ENCODE measurements at regions not wholly inside any gene's neighbourhood (a gene's known extent, or its start where the extent isn't known, plus 50 kb on each side); places are given as distances from the start of the nearest gene placed in this dataset.

DNA sequence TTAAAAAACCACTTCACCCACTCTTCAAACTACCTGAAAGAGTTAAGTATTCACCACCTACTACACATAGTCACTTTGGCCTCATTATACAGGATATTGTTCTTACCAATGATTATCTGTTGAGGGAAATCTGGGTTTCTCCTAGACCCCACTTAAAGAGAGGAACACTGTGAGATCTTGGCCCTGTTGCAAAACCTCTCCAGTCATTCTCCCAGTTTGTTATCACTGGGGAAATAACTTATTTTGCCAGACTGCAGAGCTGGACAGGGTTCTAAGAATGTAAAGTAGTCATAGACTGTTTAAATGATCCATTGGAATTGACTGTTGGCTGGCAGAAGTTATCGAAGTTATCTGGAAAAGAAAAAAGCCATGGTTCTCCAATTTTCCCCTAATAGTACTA lies 143.8 kb downstream of the HGF start:
- 70 to 75% methylated on average over 1 of the region's 1 CpG for WGBS, 2 donors
- Histone ChIP-seq H3K27me3 (no peaks in the 10 kb centered on the region), H3K36me3 (no peaks in the 10 kb centered on the region), H3K4me1 (no peaks in the 10 kb centered on the region), H3K9me3 (no peaks in the 10 kb centered on the region), H3K4me3 (no peak overlapping the region), H3K27ac (no peak overlapping the region)
- intact Hi-C loops (cut with DNase I): no loop called here
- DNase-seq: no peak
- TF ChIP-seq, protein P1, sequence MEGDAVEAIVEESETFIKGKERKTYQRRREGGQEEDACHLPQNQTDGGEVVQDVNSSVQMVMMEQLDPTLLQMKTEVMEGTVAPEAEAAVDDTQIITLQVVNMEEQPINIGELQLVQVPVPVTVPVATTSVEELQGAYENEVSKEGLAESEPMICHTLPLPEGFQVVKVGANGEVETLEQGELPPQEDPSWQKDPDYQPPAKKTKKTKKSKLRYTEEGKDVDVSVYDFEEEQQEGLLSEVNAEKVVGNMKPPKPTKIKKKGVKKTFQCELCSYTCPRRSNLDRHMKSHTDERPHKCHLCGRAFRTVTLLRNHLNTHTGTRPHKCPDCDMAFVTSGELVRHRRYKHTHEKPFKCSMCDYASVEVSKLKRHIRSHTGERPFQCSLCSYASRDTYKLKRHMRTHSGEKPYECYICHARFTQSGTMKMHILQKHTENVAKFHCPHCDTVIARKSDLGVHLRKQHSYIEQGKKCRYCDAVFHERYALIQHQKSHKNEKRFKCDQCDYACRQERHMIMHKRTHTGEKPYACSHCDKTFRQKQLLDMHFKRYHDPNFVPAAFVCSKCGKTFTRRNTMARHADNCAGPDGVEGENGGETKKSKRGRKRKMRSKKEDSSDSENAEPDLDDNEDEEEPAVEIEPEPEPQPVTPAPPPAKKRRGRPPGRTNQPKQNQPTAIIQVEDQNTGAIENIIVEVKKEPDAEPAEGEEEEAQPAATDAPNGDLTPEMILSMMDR (IDR thresholded peaks at IDR 0.05): no peak
- TF ChIP-seq POLR2A (IDR thresholded peaks at IDR 0.05): no peak
- TF ChIP-seq EP300 (IDR thresholded peaks at IDR 0.05): no peak
- TF ChIP-seq POLR2AphosphoS5 (IDR thresholded peaks at IDR 0.05): no peak

DNA sequence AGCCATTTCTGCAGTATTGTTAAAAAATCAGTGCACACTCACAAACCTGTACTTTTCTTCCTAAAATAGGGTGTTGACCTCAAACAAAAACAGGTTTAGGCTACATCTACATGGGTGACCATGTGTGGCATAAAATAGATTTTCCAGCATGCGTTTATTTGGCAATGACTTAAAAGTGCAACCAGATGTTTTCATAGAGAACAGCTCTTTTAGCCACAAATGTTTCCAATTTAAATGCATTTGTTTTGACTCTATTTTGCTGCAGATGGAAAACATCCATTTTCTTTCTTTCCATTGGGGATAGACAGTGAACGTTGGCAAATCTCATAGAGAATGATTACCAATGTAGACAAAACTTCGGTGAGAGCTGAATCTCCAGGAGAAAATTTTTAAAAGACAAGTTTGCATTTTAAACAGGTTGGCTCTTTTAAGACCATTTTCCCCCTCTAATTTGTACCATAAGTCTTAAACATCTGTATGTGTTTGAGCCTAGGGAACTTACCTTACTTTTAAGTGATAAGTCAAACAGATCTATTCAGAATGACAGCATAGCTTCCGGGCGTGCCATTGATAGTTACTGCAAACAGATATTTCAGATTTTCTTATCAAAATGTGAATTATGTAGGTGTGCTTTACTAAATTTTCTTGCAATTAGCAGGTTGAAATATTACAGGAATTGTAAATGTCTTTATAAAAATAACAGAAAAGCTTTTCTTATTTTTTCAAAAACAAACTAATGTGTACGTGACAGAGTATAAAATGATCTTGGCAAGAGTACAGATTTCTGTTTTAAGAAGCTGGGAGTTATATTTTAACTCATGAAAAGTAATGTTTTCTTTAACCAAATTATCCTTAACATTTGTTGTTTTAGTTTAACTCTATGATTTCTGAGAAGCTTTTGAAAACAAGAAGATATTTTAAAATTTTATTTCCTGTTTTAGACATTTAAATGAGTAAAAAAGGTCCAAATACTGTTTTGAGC lies 144.9 kb downstream of the HGF start:
- H3K27ac ChIP-seq: no peak overlapping the region
- H3K27me3 ChIP-seq: no peaks in the 10 kb centered on the region
- H3K4me3 ChIP-seq: no peak overlapping the region
- no peaks in the 10 kb centered on the region for H3K4me1 ChIP-seq
- intact Hi-C loops (cut with DNase I): no loop called here
- no peak for DNase-seq
- no peaks in the 10 kb centered on the region for H3K36me3 ChIP-seq
- no peak for TF ChIP-seq POLR2AphosphoS5 (IDR thresholded peaks at IDR 0.05)
- TF ChIP-seq EP300 (IDR thresholded peaks at IDR 0.05): no peak
- TF ChIP-seq, protein P1 (IDR thresholded peaks at IDR 0.05): no peak
- no peak for TF ChIP-seq POLR2A (IDR thresholded peaks at IDR 0.05)
- no peaks in the 10 kb centered on the region for H3K9me3 ChIP-seq
- 42 to 73% methylated on average over 6 of the region's 6 CpGs for WGBS, 2 donors

DNA sequence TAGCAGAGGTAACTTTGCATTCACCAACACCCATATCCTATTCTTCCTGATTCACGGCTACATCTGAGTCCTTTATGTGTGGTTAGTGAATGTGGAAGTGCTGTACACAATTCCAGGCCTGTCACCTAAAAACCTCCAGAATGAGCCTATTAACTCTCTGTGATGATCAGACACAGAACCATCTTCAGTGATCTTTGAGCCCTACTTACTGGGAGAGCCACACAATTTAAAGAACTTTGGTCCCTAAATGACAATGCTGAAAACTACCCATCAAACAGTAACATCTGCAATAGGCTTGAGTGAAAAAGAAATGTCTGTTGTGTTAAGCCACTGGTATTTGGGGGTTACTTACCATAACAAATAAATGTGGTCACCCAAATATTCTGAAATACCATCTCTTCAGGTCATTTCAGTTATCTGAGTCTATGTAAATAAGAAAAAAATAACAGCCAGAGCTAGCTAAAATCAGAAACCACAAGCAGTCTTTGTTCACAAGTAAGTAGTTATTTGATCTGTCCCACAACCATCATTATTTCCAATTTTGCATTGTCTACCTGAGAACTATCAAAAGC lies 145.7 kb downstream of the HGF start:
- Histone ChIP-seq H3K4me3 (no peak overlapping the region), H3K4me1 (no peaks in the 10 kb centered on the region), H3K36me3 (no peaks in the 10 kb centered on the region), H3K27me3 (no peaks in the 10 kb centered on the region), H3K27ac (no peak overlapping the region), H3K9me3 (no peaks in the 10 kb centered on the region)
- TF ChIP-seq POLR2AphosphoS5 (IDR thresholded peaks at IDR 0.05) (no peak), POLR2A (IDR thresholded peaks at IDR 0.05) (no peak), EP300 (IDR thresholded peaks at IDR 0.05) (no peak)
- TF ChIP-seq, protein P1 (IDR thresholded peaks at IDR 0.05): no peak
- no peak for DNase-seq
- 88 to 90% methylated on average over 1 of the region's 1 CpG for WGBS, 2 donors
- intact Hi-C loops (cut with DNase I): no loop called here

DNA sequence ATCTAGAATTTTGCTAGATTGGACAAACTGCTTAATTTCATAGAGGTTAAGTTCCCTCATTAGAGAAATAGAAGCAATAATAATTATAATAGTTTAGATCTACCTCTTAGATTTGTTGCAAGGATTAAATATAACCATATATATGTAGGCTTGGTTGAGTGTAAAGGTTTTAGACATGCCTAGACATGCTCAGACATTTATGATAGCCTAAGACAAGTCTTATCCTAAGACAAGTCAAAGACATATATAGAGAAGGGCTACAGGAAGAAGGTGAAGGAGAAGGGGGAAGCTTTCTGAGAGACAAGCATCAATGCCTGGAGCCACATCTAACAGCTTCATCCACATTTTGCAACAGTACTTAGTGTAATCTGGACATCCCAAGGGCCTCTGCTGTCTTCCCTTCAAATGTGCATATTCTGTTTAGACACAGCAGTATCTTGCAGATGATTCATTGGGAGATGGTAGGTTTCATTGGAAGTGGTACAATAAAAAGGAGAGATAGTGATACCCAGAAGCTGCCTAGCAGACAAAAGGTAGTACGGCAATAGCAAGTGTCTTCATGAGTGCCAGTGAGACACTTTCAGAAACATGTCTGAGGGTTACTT lies 146.5 kb downstream of the HGF start:
- H3K27me3 ChIP-seq: no peaks in the 10 kb centered on the region
- WGBS, 2 donors: 96 to 97% methylated on average over 1 of the region's 1 CpG
- H3K36me3 ChIP-seq: no peaks in the 10 kb centered on the region
- H3K4me1 ChIP-seq: peaks cover 0 to 2% (median 0%) of the 10 kb centered on the region in 4 donors
- TF ChIP-seq POLR2AphosphoS5 (IDR thresholded peaks at IDR 0.05) (no peak), POLR2A (IDR thresholded peaks at IDR 0.05) (no peak), EP300 (IDR thresholded peaks at IDR 0.05) (no peak)
- TF ChIP-seq, protein P1 (IDR thresholded peaks at IDR 0.05): no peak
- H3K4me3 ChIP-seq: no peak overlapping the region
- no peak for DNase-seq
- H3K9me3 ChIP-seq: no peaks in the 10 kb centered on the region
- intact Hi-C loops (cut with DNase I): no loop called here
- no peak overlapping the region for H3K27ac ChIP-seq

Measured in sigmoid colon (tissue), 6 donors.